ENCODE measurements at regions not wholly inside any gene's neighbourhood (a gene's known extent, or its start where the extent isn't known, plus 50 kb on each side); places are given as distances from the start of the nearest gene placed in this dataset.

DNA sequence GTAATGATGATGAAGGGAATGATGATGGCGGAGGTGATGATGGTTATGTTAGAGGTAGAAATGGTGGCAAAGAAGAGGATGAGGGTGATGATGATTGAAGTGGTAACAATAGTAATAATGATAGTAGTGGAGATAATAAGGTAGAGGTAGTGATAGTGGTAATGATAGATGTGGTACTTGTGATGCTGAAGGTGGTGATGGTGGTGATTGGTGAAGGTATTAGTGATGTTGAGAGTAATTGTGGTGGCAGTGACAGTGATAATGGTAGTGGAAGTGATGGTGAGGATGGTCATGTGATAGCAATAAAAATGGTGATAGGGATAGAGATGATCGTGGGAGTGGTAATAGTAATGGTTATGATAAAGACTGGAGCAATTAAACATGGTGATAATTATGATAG is 108.8 kb downstream of the EFNB1 start:
- Histone ChIP-seq H4K20me1 (peaks cover 7% of the 10 kb centered on the region; the same call in 1 of the 2 replicates), H3K36me3 (no peaks in the 10 kb centered on the region), H3K4me3 (no peak overlapping the region), H3K9me3 (no peaks in the 10 kb centered on the region), H3K27me3 (peaks cover 65% of the 10 kb centered on the region), H3K9ac (no peak overlapping the region), H3K27ac (no peak overlapping the region), H3K4me2 (peak overlapping the region; percentile 64; the same call in 1 of the 2 replicates), H3K4me1 (peaks cover 36% of the 10 kb centered on the region)
- no peak for TF ChIP-seq Cebpa-rat (IDR thresholded peaks at IDR 0.05)

DNA sequence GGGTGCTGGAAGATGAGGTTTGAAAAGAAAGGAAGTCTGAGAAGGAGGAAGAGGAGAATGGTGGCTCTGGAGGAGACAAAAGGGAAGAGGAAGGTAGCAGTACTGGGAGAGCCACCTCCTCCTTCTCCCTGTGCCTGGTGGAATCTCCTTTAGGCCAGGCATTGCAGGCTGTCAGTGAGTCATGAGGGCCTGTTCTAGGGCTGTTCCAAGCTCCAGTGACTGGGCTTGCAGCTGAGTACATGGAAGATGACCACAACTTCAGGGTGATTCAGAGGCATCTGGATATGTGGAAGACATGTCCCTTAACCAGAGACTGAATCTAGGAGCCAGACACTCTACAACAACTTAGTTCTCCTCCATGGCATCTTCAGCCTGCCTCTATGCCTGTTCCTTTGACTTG is 107.8 kb downstream of the EFNB1 start:
- Histone ChIP-seq H3K27ac (no peak overlapping the region), H3K4me2 (peak overlapping the region; percentile 6), H3K36me3 (no peaks in the 10 kb centered on the region), H3K4me3 (no peak overlapping the region), H3K9ac (no peak overlapping the region), H3K4me1 (peaks cover 39% of the 10 kb centered on the region), H3K27me3 (peaks cover 56% of the 10 kb centered on the region), H4K20me1 (no peaks in the 10 kb centered on the region; the same call in 1 of the 2 replicates), H3K9me3 (no peaks in the 10 kb centered on the region)
- TF ChIP-seq Cebpa-rat (IDR thresholded peaks at IDR 0.05): no peak

DNA sequence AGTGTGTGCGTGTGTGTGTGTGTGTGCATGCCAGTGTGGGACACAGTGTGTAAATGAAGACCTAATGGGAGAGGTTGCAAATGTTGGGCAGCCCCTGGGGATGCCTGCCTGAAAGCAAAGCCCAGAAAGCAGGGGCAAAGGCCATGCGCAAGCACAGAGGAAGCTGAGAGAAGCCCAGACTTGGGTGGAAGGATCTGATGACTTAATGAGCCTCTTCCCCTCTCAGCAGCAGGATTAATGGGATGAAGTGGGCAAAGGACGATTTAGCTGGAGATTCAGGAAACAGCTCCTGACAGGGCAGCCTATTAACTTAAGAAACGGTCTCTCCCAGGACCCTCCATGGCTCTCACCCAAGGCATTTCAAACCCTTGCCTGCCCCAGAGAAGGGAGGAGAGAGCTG is 107.3 kb downstream of the EFNB1 start:
- Histone ChIP-seq H4K20me1 (no peaks in the 10 kb centered on the region; the same call in 1 of the 2 replicates), H3K9me3 (no peaks in the 10 kb centered on the region), H3K27ac (no peak overlapping the region), H3K9ac (no peak overlapping the region), H3K4me2 (peak overlapping the region; percentile 6), H3K27me3 (peaks cover 55% of the 10 kb centered on the region), H3K4me3 (no peak overlapping the region), H3K36me3 (no peaks in the 10 kb centered on the region), H3K4me1 (peaks cover 44% of the 10 kb centered on the region)
- no peak for TF ChIP-seq Cebpa-rat (IDR thresholded peaks at IDR 0.05)

DNA sequence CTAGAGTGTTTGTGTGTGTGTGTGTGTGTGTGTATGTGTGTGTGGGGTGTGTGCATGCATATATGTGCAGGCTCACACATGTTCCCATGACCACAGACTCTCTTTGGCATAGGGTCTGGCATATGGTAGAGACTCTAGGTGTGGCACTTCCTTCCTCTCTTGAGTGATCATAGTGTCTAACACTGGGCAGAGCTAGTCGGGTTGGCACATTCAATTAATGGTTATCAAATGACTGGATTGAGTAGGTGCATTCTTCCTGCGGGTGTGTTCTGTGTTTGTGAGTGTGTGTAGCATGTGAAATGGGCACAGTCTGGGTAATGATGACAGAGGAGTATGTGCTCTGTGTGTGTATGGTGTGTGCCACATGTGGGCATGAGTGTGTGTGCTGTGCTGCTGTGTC is 106.5 kb downstream of the EFNB1 start:
- no peak overlapping the region for H3K27ac ChIP-seq
- no peaks in the 10 kb centered on the region; the same call in 1 of the 2 replicates for H4K20me1 ChIP-seq
- no peak for TF ChIP-seq Cebpa-rat (IDR thresholded peaks at IDR 0.05)
- H3K9me3 ChIP-seq: no peaks in the 10 kb centered on the region
- no peaks in the 10 kb centered on the region for H3K36me3 ChIP-seq
- H3K4me2 ChIP-seq: no peak overlapping the region
- H3K4me1 ChIP-seq: peaks cover 51% of the 10 kb centered on the region
- H3K27me3 ChIP-seq: peaks cover 50% of the 10 kb centered on the region
- no peak overlapping the region for H3K9ac ChIP-seq
- no peak overlapping the region for H3K4me3 ChIP-seq

DNA sequence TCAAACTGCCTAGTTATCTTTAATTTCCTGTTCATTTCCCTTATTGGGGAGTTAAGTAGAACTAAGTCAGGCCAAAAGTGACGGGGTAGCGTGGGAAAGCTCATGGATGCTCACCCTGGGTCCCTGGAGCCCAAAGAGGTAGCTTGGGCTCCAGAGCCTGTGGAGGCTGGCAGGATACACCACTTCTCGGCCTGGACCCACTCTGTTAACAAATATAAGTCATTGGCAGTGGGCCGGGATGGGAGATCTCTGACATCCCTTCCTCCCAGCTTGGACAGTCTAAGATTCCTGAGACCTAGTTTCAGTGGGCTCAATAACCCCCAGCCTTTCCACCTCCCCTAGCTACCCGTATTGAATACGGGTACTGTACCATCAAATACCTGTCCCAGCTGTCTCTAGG is 106.1 kb downstream of the EFNB1 start:
- Histone ChIP-seq H3K9ac (no peak overlapping the region), H3K4me2 (no peak overlapping the region), H3K4me3 (no peak overlapping the region), H4K20me1 (no peaks in the 10 kb centered on the region; the same call in 1 of the 2 replicates), H3K27me3 (peaks cover 49% of the 10 kb centered on the region), H3K36me3 (no peaks in the 10 kb centered on the region), H3K4me1 (peaks cover 56% of the 10 kb centered on the region), H3K27ac (no peak overlapping the region), H3K9me3 (no peaks in the 10 kb centered on the region)
- TF ChIP-seq Cebpa-rat (IDR thresholded peaks at IDR 0.05): no peak

DNA sequence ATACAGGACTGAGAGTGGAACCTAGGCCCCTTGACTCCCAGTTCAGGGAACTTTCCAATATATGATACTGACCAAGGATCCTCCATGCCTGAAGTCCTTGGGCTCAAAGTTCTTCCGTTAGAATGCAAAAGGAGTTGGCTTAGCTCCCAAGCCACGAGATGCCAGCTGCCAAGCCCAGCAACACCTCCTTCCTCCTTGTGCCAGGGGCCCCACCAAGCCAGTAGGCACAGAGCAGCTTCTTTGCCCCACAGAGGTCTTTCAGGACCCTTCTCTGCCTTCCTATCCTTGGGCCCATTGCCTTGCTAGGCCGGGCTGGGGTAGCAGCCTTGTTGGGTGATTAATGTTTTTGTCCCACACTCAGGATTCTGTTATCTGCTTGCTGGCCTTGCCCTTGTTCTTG is 105.6 kb downstream of the EFNB1 start:
- Histone ChIP-seq H3K4me1 (peaks cover 59% of the 10 kb centered on the region), H3K4me3 (no peak overlapping the region), H3K4me2 (peak overlapping the region; percentile 30; the same call in 1 of the 2 replicates), H3K27me3 (peaks cover 51% of the 10 kb centered on the region), H3K9ac (no peak overlapping the region), H3K27ac (no peak overlapping the region), H3K9me3 (no peaks in the 10 kb centered on the region), H4K20me1 (no peaks in the 10 kb centered on the region; the same call in 1 of the 2 replicates), H3K36me3 (no peaks in the 10 kb centered on the region)
- TF ChIP-seq Cebpa-rat (IDR thresholded peaks at IDR 0.05): no peak

DNA sequence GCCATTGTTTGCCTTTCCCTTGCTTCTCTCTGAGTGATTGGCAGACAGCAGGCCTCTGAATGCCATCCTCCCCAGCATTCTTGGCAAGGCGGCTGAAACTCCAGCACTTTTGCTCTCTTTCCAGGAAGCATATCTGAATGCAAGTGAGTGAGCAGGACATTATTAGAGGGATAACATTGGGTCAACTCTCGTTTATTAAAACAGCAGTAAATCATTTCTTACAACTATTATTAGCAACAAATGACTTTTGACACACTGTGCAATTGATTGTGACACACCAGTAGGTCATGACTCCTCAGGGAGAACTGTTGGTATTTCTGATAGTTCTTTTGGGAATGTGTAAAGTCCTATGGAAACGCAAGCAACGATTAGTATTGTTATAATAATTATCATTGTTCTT is 103.8 kb downstream of the EFNB1 start:
- Histone ChIP-seq H4K20me1 (no peaks in the 10 kb centered on the region), H3K4me2 (no peak overlapping the region), H3K4me3 (no peak overlapping the region), H3K27me3 (peaks cover 51% of the 10 kb centered on the region), H3K9ac (no peak overlapping the region), H3K4me1 (peaks cover 54% of the 10 kb centered on the region), H3K36me3 (no peaks in the 10 kb centered on the region), H3K27ac (no peak overlapping the region), H3K9me3 (no peaks in the 10 kb centered on the region)
- no peak for TF ChIP-seq Cebpa-rat (IDR thresholded peaks at IDR 0.05)

DNA sequence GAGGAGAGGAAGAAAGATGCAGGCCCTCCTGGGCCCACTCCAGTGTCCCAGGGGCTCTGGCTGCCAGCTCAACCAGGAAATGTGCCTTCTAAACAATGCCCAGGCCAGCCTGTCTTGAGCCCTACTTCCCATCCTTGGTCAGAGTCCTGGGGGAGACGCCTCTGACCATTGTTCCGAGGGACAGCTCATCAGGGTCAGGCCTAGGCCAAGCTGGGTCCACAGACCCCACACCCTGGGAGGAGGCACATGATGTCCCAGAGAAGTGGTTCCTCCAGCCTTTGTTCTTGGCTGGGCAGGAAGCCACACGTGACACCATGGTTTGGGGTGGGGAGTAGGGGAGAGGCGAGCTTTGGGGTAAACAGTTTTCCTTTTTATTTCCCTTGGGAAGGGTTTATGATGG is 102.5 kb downstream of the EFNB1 start:
- H4K20me1 ChIP-seq: no peaks in the 10 kb centered on the region
- H3K36me3 ChIP-seq: no peaks in the 10 kb centered on the region
- peak overlapping the region; percentile 67 for H3K4me2 ChIP-seq
- peak overlapping the region; percentile 47; the same call in 1 of the 2 replicates for H3K27ac ChIP-seq
- H3K9me3 ChIP-seq: no peaks in the 10 kb centered on the region
- peaks cover 48% of the 10 kb centered on the region for H3K4me1 ChIP-seq
- H3K4me3 ChIP-seq: no peak overlapping the region
- TF ChIP-seq Cebpa-rat (IDR thresholded peaks at IDR 0.05): no peak
- no peak overlapping the region for H3K9ac ChIP-seq
- H3K27me3 ChIP-seq: peaks cover 55% of the 10 kb centered on the region

DNA sequence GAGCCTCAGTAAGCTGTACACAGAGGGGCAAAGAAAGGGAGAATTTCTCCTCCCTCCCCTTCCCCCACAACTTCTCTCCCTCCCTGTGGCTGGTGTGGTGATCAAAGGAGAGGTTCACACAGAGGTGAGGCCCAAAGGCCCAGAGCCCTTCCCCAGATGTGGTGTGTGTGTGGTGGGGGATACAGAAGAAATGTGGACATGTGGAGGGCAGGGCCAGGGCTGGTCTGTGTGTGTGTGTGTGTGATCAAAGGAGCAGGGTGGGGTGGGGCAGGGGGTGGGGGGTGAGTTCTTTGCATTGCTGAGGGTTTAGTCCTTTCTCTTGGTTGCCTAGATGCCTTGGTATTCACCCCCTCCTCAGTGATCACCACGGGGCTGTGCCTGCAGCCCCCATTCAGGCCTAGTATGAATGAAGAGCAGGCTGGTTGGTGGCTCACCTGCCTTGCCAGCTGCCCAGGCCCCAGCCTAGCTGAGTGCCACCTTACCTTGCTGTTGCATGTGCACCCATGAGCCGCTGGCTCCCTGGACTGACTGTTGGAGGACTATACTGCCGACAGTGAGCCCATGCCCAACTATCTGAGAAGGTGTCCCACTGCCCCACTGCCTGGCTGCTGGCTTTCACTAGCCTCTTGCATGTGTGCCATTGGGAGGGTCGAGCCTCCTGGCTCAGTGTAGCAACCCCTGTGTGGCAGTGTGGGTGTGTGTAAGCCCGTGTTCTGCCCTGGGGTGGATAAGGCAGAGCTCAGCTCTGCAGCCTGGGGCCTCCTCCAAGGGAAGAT is 101.9 kb downstream of the EFNB1 start:
- TF ChIP-seq Cebpa-rat (IDR thresholded peaks at IDR 0.05): no peak
- peak overlapping the region; percentile 47; the same call in 1 of the 2 replicates for H3K27ac ChIP-seq

DNA sequence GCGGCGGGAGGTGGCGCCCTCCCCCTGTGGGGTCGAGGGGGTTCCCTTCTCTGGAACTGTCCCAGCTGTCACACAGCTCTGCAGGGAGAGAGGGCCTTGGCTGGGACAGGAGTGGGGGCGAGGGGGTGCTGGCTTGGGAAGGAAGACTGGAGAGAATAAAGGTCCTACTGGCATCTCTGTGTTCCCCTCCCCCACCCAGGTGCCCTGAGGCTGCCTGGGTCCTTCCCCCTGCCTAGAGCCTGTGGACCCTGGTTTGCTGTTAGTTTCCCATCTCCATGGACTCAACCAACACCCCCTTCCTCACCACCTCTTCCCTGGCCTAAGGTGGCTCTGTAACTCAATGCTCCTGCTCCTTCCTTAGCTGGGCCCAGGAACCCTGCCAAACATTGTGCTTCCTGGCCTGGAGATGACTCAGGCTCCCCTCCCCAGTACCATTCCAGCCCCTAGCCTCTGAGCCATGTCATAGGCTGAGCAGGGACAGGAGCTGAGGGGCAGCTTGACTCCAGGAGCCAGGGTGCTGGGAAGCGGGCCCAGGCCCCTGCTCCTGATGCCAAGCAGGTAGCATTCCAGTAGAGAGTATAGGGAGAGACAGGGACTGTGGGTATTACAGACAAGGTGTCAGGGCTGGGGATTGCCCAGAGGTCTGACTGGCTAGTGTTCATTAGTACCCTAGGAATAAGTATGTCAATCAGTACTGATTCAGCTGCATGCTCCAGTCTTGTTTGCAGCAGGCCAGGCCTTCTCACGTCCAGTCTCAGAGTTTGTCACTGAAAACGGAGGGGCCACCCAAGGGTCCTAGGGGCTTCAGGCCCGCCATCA is 100.7 kb downstream of the EFNB1 start:
- peaks cover 40% of the 10 kb centered on the region for H3K4me1 ChIP-seq
- H3K9ac ChIP-seq: no peak overlapping the region
- H3K27me3 ChIP-seq: peaks cover 42% of the 10 kb centered on the region
- no peak overlapping the region for H3K27ac ChIP-seq
- H3K4me2 ChIP-seq: peak overlapping the region; percentile 47
- H3K36me3 ChIP-seq: no peaks in the 10 kb centered on the region
- no peak for TF ChIP-seq Cebpa-rat (IDR thresholded peaks at IDR 0.05)
- no peak overlapping the region for H3K4me3 ChIP-seq
- no peaks in the 10 kb centered on the region for H3K9me3 ChIP-seq
- H4K20me1 ChIP-seq: no peaks in the 10 kb centered on the region

More for the DNA sequence above, 101.9 kb downstream of the EFNB1 start:
- H4K20me1 ChIP-seq: no peaks in the 10 kb centered on the region
- H3K36me3 ChIP-seq: no peaks in the 10 kb centered on the region
- H3K4me1 ChIP-seq: peaks cover 42% of the 10 kb centered on the region
- H3K9me3 ChIP-seq: no peaks in the 10 kb centered on the region
- no peak overlapping the region for H3K9ac ChIP-seq
- H3K4me2 ChIP-seq: peak overlapping the region; percentile 67
- H3K4me3 ChIP-seq: no peak overlapping the region
- H3K27me3 ChIP-seq: peaks cover 49% of the 10 kb centered on the region
